H9 (cell line): ENCODE measurements at regions not wholly inside any gene's neighbourhood (a gene's known extent, or its start where the extent isn't known, plus 50 kb on each side); places are given as distances from the start of the nearest gene placed in this dataset.

Source experiments
- DNase-seq: peaks from one replicate; pipeline ENCODE4 v3.0.0-alpha.2; 2017
- H2AFZ ChIP-seq: one replicate; pipeline ENCODE4 v1.6.1; 2013; ENCODE audit warnings: mild to moderate bottlenecking, low read length, control low read depth, moderate library complexity
- H2AK5ac ChIP-seq: 2 replicates; pipeline ENCODE4 v1.6.1; 2013; ENCODE audit warnings: low read length, control low read depth, mixed read lengths; ENCODE audit not compliant: insufficient read length
- H2BK120ac ChIP-seq: one replicate; pipeline ENCODE4 v1.6.1; 2013; ENCODE audit warnings: low read depth, mild to moderate bottlenecking, low read length, control low read depth, inconsistent platforms; ENCODE audit not compliant: poor library complexity, severe bottlenecking
- H2BK12ac ChIP-seq: 2 replicates; pipeline ENCODE4 v1.6.1; 2013; ENCODE audit warnings: low read length, control low read depth, mixed read lengths, low read depth; ENCODE audit not compliant: insufficient read length
- H2BK15ac ChIP-seq: 2 replicates; pipeline ENCODE4 v1.6.1; 2013; ENCODE audit warnings: low read depth, low read length, control low read depth
- H2BK20ac ChIP-seq: one replicate; pipeline ENCODE4 v1.6.1; 2013; ENCODE audit warnings: low read depth, mild to moderate bottlenecking, low read length, control low read depth, inconsistent platforms; ENCODE audit not compliant: poor library complexity, severe bottlenecking
- H2BK5ac ChIP-seq: 2 replicates; pipeline ENCODE4 v1.6.1; 2013; ENCODE audit warnings: low read length, control low read depth, mixed read lengths; ENCODE audit not compliant: insufficient read length
- H3K14ac ChIP-seq: 2 replicates; pipeline ENCODE4 v1.6.1; 2013; ENCODE audit warnings: low read length, control low read depth; ENCODE audit not compliant: insufficient read depth
- H3K18ac ChIP-seq: 2 replicates; pipeline ENCODE4 v1.6.1; 2013; ENCODE audit warnings: low read depth, mild to moderate bottlenecking, mixed read lengths, low read length, control low read depth; ENCODE audit not compliant: insufficient read length
- H3K23ac ChIP-seq: 2 replicates; pipeline ENCODE4 v1.6.1; 2013; ENCODE audit warnings: low read length, control low read depth, mixed read lengths, low read depth; ENCODE audit not compliant: insufficient read length
- H3K23me2 ChIP-seq: 2 replicates; pipeline ENCODE4 v1.6.1; 2013; ENCODE audit warnings: low read depth, mild to moderate bottlenecking, mixed read lengths, low read length, control low read depth; ENCODE audit not compliant: insufficient read length, poor library complexity, severe bottlenecking
- H3K27ac ChIP-seq: 2 replicates; pipeline ENCODE4 v1.5.1; 2013; ENCODE audit warnings: low read length, control low read depth, mixed read lengths, low read depth; ENCODE audit not compliant: insufficient read length
- H3K27me3 ChIP-seq: 2 replicates; pipeline ENCODE4 v1.6.1; 2013; ENCODE audit warnings: low read length, control low read depth, inconsistent platforms; ENCODE audit not compliant: insufficient read depth
- H3K4ac ChIP-seq: 2 replicates; pipeline ENCODE4 v1.6.1; 2013; ENCODE audit warnings: low read depth, mild to moderate bottlenecking, control low read depth, inconsistent platforms, low read length, moderate library complexity
- H3K4me1 ChIP-seq: 2 replicates; pipeline ENCODE4 v1.6.1; 2013; ENCODE audit warnings: low read length, control low read depth, inconsistent platforms; ENCODE audit not compliant: insufficient read depth
- H3K4me2 ChIP-seq: 2 replicates; pipeline ENCODE4 v1.6.1; 2013; ENCODE audit warnings: low read length, control low read depth, mixed read lengths; ENCODE audit not compliant: insufficient read length, insufficient read depth
- H3K56ac ChIP-seq: 2 replicates; pipeline ENCODE4 v1.6.1; 2013; ENCODE audit warnings: low read depth, mild to moderate bottlenecking, mixed read lengths, low read length, control low read depth; ENCODE audit not compliant: insufficient read length
- H3K79me1 ChIP-seq: 2 replicates; pipeline ENCODE4 v1.6.1; 2013; ENCODE audit warnings: low read depth, mild to moderate bottlenecking, moderate library complexity, low read length, control low read depth, inconsistent platforms; ENCODE audit not compliant: insufficient read depth, poor library complexity, severe bottlenecking
- H3K79me2 ChIP-seq: 2 replicates; pipeline ENCODE4 v1.6.1; 2013; ENCODE audit warnings: low read length, control low read depth, inconsistent platforms; ENCODE audit not compliant: insufficient read depth
- H3K9ac ChIP-seq: 2 replicates; pipeline ENCODE4 v1.6.1; 2013; ENCODE audit warnings: low read length, control low read depth, mixed read lengths; ENCODE audit not compliant: insufficient read length; ENCODE audit errors: extremely low read depth
- H3K9me3 ChIP-seq: one replicate; pipeline ENCODE4 v1.6.1; 2013; ENCODE audit warnings: low read depth, low read length, inconsistent platforms; ENCODE audit not compliant: control insufficient read depth
- H3T11ph ChIP-seq: one replicate; pipeline ENCODE4 v1.6.1; 2013; ENCODE audit warnings: mild to moderate bottlenecking, low read length, control low read depth, inconsistent platforms
- H4K20me1 ChIP-seq: one replicate; pipeline ENCODE4 v1.6.1; 2013; ENCODE audit not compliant: control insufficient read depth, insufficient read length, insufficient read depth
- H4K5ac ChIP-seq: 2 replicates; pipeline ENCODE4 v1.6.1; 2013; ENCODE audit warnings: low read depth, mild to moderate bottlenecking, mixed read lengths, low read length, control low read depth; ENCODE audit not compliant: insufficient read length
- H4K8ac ChIP-seq: replicated peaks from 2 replicates; pipeline ENCODE4 v1.6.1; 2013; ENCODE audit warnings: low read length, control low read depth, mixed read lengths, low read depth; ENCODE audit not compliant: insufficient read length
- H4K91ac ChIP-seq: 2 replicates; pipeline ENCODE4 v1.6.1; 2013; ENCODE audit warnings: low read depth, mild to moderate bottlenecking, moderate library complexity, mixed read lengths, low read length, control low read depth; ENCODE audit not compliant: insufficient read length
- H3K27ac Mint-ChIP-seq, 3 experiments: 2 replicates in 2 of 3; 3 replicates in 1 of 3; pipeline ENCODE4 v1.8.0; 2020 to 2021; ENCODE audit warnings: mixed read lengths in 3 of 3, mild to moderate bottlenecking in 1 of 3, moderate library complexity in 1 of 3
- H3K27me3 Mint-ChIP-seq: 2 replicates; pipeline ENCODE4 v1.8.0; 2021; ENCODE audit warnings: low read depth, mild to moderate bottlenecking, moderate library complexity, mixed read lengths
- H3K36me3 Mint-ChIP-seq, 3 experiments: 2 replicates in 2 of 3; 3 replicates in 1 of 3; pipeline ENCODE4 v1.8.0; 2020 to 2021; ENCODE audit warnings: low read depth in 3 of 3, mixed read lengths in 3 of 3; ENCODE audit not compliant: insufficient read depth in 1 of 3
- H3K4me1 Mint-ChIP-seq, 2 experiments: 2 replicates each; pipeline ENCODE4 v1.8.0; 2020; ENCODE audit warnings: mixed read lengths in 2 of 2
- H3K4me3 Mint-ChIP-seq, 2 experiments: 2 replicates in 1 of 2; 3 replicates in 1 of 2; pipeline ENCODE4 v1.8.0; 2020 to 2021; ENCODE audit warnings: mild to moderate bottlenecking in 2 of 2, mixed read lengths in 2 of 2, moderate library complexity in 1 of 2
- H3K9me3 Mint-ChIP-seq, 2 experiments: 2 replicates in 1 of 2; 3 replicates in 1 of 2; pipeline ENCODE4 v1.8.0; 2020; ENCODE audit warnings: mild to moderate bottlenecking in 2 of 2, mixed read lengths in 2 of 2, moderate library complexity in 1 of 2
- WGBS: extraction: QIAGEN DNeasy Blood & Tissue Kit; methylation state at CpG from one replicate; pipeline ENCODE4 v1.1.7; 2013; ENCODE audit warnings: missing lambda C conversion rate, low lambda C conversion rate, mixed read lengths; ENCODE audit not compliant: insufficient read length; ENCODE audit errors: extremely low coverage; 5-methylcytosine and 5-hydroxymethylcytosine counted together
- TF ChIP-seq, protein P1 (sequence below): fragments of 200-600 bp; sonication (generic); conservative IDR thresholded peaks from 3 replicates; pipeline ENCODE4 v1.8.0; 2021; ENCODE audit warnings: antibody characterized with exemption, mild to moderate bottlenecking

DNA sequence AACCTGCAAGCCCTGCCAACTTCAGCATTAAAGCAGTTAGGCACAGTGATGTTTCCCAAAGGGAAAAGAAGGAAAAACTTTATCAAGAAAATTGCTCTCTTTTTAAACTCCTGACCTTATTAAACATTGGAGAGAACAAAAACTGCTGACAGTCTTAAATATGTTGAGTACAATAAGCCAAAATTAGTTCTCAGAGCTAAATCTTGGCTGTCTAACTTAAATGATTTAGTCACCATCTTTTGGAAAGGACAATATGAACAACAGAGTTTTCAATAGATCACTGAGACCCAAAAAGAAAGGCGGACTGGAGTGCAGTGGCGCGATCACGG lies 70.8 kb downstream of the DUSP6 start:
- no peak overlapping the region for H3K4me3 Mint-ChIP-seq
- Histone ChIP-seq H2BK5ac (no peak overlapping the region), H3K9me3 (no peaks in the 10 kb centered on the region), H3K4me2 (no peak overlapping the region), H3K4ac (no peak overlapping the region), H3K14ac (no peak overlapping the region), H2BK15ac (no peak overlapping the region), H3K18ac (no peak overlapping the region), H4K91ac (no peak overlapping the region), H2AK5ac (no peak overlapping the region), H3T11ph (no peak overlapping the region), H4K5ac (no peak overlapping the region), H3K4me1 (peaks cover 4% of the 10 kb centered on the region), H2AFZ (no peak overlapping the region), H3K23me2 (no peaks in the 10 kb centered on the region), H3K9ac (no peak overlapping the region), H2BK12ac (no peak overlapping the region), H2BK120ac (no peak overlapping the region), H3K23ac (no peak overlapping the region), H3K27ac (no peak overlapping the region), H2BK20ac (no peak overlapping the region), H4K20me1 (no peaks in the 10 kb centered on the region), H3K79me1 (no peaks in the 10 kb centered on the region), H3K56ac (no peak overlapping the region), H3K79me2 (no peaks in the 10 kb centered on the region), H3K27me3 (no peaks in the 10 kb centered on the region), H4K8ac (no peak overlapping the region)
- no peaks in the 10 kb centered on the region for H3K36me3 Mint-ChIP-seq
- peaks cover 7 to 10% of the 10 kb centered on the region in 2 experiments; a peak in 3 of 4 replicates for H3K4me1 Mint-ChIP-seq
- TF ChIP-seq, protein P1, sequence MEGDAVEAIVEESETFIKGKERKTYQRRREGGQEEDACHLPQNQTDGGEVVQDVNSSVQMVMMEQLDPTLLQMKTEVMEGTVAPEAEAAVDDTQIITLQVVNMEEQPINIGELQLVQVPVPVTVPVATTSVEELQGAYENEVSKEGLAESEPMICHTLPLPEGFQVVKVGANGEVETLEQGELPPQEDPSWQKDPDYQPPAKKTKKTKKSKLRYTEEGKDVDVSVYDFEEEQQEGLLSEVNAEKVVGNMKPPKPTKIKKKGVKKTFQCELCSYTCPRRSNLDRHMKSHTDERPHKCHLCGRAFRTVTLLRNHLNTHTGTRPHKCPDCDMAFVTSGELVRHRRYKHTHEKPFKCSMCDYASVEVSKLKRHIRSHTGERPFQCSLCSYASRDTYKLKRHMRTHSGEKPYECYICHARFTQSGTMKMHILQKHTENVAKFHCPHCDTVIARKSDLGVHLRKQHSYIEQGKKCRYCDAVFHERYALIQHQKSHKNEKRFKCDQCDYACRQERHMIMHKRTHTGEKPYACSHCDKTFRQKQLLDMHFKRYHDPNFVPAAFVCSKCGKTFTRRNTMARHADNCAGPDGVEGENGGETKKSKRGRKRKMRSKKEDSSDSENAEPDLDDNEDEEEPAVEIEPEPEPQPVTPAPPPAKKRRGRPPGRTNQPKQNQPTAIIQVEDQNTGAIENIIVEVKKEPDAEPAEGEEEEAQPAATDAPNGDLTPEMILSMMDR = no peak
- H3K27ac Mint-ChIP-seq = no peak overlapping the region
- no peaks in the 10 kb centered on the region for H3K27me3 Mint-ChIP-seq
- no peaks in the 10 kb centered on the region for H3K9me3 Mint-ChIP-seq
- no peak for DNase-seq
- no CpG with 5 or more reads among the region's 4 CpGs for WGBS
